OCI-LY1 (cell line): ENCODE measurements at regions not wholly inside any gene's neighbourhood (a gene's known extent, or its start where the extent isn't known, plus 50 kb on each side); places are given as distances from the start of the nearest gene placed in this dataset.

Experiments
- EZH2 ChIP-seq: fragments of 200-600 bp; sonication (generic), shearing (Covaris generic); IDR thresholded peaks from 2 replicates; pipeline ENCODE4 v1.8.0; 2017; ENCODE audit warnings: borderline replicate concordance, mixed run types, mild to moderate bottlenecking, antibody characterized with exemption, low read length, moderate library complexity, mixed read lengths
- TF ChIP-seq, protein P1 (sequence below): fragments of 200-600 bp; sonication (generic), shearing (Covaris generic); IDR thresholded peaks from 2 replicates; pipeline ENCODE4 v1.5.1; 2017; ENCODE audit warnings: mild to moderate bottlenecking, antibody characterized with exemption, low read length, moderate library complexity, mixed read lengths

DNA sequence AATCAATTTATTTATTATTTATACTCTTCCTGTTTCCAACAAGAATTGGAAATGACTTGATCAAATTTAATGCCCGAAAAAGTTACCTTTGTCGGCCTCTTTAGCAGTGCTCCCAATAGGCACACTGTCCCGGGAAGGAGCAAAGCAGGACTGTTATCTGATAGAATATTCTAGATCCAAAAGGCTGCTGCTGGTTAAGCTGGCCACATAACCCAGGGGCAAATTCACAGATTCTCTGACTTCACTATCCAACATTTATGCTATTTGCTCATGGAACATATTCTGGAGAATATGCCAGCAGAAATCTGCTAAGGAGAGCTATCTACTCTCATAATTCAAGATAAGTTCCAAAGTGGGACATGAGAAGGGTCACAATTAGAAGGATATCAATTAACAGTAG lies 100.2 kb upstream of the DMAC1 start:
- TF ChIP-seq, protein P1, sequence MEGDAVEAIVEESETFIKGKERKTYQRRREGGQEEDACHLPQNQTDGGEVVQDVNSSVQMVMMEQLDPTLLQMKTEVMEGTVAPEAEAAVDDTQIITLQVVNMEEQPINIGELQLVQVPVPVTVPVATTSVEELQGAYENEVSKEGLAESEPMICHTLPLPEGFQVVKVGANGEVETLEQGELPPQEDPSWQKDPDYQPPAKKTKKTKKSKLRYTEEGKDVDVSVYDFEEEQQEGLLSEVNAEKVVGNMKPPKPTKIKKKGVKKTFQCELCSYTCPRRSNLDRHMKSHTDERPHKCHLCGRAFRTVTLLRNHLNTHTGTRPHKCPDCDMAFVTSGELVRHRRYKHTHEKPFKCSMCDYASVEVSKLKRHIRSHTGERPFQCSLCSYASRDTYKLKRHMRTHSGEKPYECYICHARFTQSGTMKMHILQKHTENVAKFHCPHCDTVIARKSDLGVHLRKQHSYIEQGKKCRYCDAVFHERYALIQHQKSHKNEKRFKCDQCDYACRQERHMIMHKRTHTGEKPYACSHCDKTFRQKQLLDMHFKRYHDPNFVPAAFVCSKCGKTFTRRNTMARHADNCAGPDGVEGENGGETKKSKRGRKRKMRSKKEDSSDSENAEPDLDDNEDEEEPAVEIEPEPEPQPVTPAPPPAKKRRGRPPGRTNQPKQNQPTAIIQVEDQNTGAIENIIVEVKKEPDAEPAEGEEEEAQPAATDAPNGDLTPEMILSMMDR = no peak
- no peak for TF ChIP-seq EZH2
